OCI-LY7 (cell line): ENCODE measurements at regions not wholly inside any gene's neighbourhood (a gene's known extent, or its start where the extent isn't known, plus 50 kb on each side); places are given as distances from the start of the nearest gene placed in this dataset.

Experiments used
- BruUV-seq: library from RNA; stranded (reverse); fragments of 400-500 nt; replicated peaks from 2 replicates; lab custom pipeline; 2021; lab: Mats Ljungman, UMichigan
- CTCF ChIA-PET: fragments of 300-600 bp; sonication (Branson Sonifier 250); formaldehyde crosslinking; loops from one replicate; lab custom pipeline; 2022; ENCODE audit warnings: antibody characterized with exemption; ENCODE audit not compliant: unreplicated experiment; lab: Charles Lee
- POLR2A ChIA-PET: fragments of 300-600 bp; sonication (Branson Sonifier 250); formaldehyde crosslinking; loops from one replicate; lab custom pipeline; 2022; ENCODE audit warnings: antibody characterized with exemption; lab: Charles Lee
- DNase-seq: peaks from one replicate; pipeline ENCODE4 v3.0.0-alpha.2; 2015; ENCODE audit warnings: low spot score
- H2AFZ ChIP-seq: fragments of 200-600 bp; sonication (generic), shearing (Covaris generic); 2 replicates; pipeline ENCODE4 v1.6.1; 2014; ENCODE audit warnings: mild to moderate bottlenecking, antibody characterized with exemption, low read length, moderate library complexity
- H3K27ac ChIP-seq: fragments of 200-600 bp; sonication (generic); 2 replicates; pipeline ENCODE4 v1.5.1; 2014; ENCODE audit warnings: mixed run types, low read depth, mild to moderate bottlenecking, moderate library complexity, low read length, inconsistent platforms; ENCODE audit not compliant: poor library complexity, severe bottlenecking
- H3K36me3 ChIP-seq: fragments of 200-600 bp; sonication (generic); 2 replicates; pipeline ENCODE4 v1.6.1; 2014; ENCODE audit warnings: mild to moderate bottlenecking, antibody characterized with exemption, low read length, moderate library complexity, mixed read lengths; ENCODE audit not compliant: insufficient read depth
- H3K4me1 ChIP-seq: fragments of 200-600 bp; sonication (generic); 2 replicates; pipeline ENCODE4 v1.5.1; 2014; ENCODE audit warnings: mild to moderate bottlenecking, low read length; ENCODE audit not compliant: insufficient read depth, poor library complexity, severe bottlenecking
- H3K4me2 ChIP-seq: fragments of 200-600 bp; sonication (generic); 2 replicates; pipeline ENCODE4 v1.6.1; 2014; ENCODE audit warnings: mild to moderate bottlenecking, low read length
- H3K4me3 ChIP-seq: fragments of 200-600 bp; sonication (generic); 2 replicates; pipeline ENCODE4 v1.5.1; 2014; ENCODE audit warnings: mild to moderate bottlenecking, low read depth, low read length; ENCODE audit not compliant: poor library complexity, severe bottlenecking
- H3K79me2 ChIP-seq: fragments of 200-600 bp; sonication (generic); 2 replicates; pipeline ENCODE4 v1.6.1; 2016; ENCODE audit warnings: low read depth, mild to moderate bottlenecking, low read length, moderate library complexity, mixed read lengths; ENCODE audit not compliant: insufficient read depth
- H3K9me2 ChIP-seq: fragments of 200-600 bp; sonication (generic); 2 replicates; pipeline ENCODE4 v1.6.1; 2016; ENCODE audit warnings: mild to moderate bottlenecking, low read length, mixed read lengths; ENCODE audit not compliant: insufficient read depth
- H3K9me3 ChIP-seq: fragments of 200-600 bp; sonication (generic); 2 replicates; pipeline ENCODE4 v1.6.1; 2014; ENCODE audit warnings: mild to moderate bottlenecking, mixed run types, low read length, mixed read lengths
- H4K20me1 ChIP-seq: fragments of 200-600 bp; sonication (generic); 2 replicates; pipeline ENCODE4 v1.6.1; 2014; ENCODE audit warnings: mild to moderate bottlenecking, antibody characterized with exemption, low read length, moderate library complexity, mixed read lengths; ENCODE audit not compliant: insufficient read depth
- CTCF ChIP-seq: fragments of 200-600 bp; sonication (generic); conservative IDR thresholded peaks from 2 replicates; pipeline ENCODE4 v1.5.1; 2014; ENCODE audit warnings: mild to moderate bottlenecking, antibody characterized with exemption, low read length, moderate library complexity, mixed read lengths
- EZH2phosphoT487 ChIP-seq: fragments of 200-600 bp; sonication (generic); IDR thresholded peaks from 2 replicates; pipeline ENCODE4 v1.6.1; 2018; ENCODE audit warnings: low read depth, borderline replicate concordance, mild to moderate bottlenecking, mixed run types, antibody characterized with exemption, low read length, moderate library complexity, mixed read lengths
- intact Hi-C: fragments of 100-400 bp; cut with micrococcal nuclease; formaldehyde crosslinking; loops from one replicate; pipeline ENCODE4 v1.10.0; 2022; ENCODE audit not compliant: unreplicated experiment

- Histone ChIP-seq H3K79me2 (no peaks in the 10 kb centered on the region), H3K4me1 (no peaks in the 10 kb centered on the region), H3K4me2 (no peak overlapping the region), H2AFZ (no peak overlapping the region), H3K36me3 (no peaks in the 10 kb centered on the region), H3K27ac (no peak overlapping the region), H3K9me3 (no peaks in the 10 kb centered on the region), H3K9me2 (no peaks in the 10 kb centered on the region), H3K4me3 (no peak overlapping the region), H4K20me1 (no peaks in the 10 kb centered on the region)
- POLR2A ChIA-PET, result no interaction called here
- TF ChIP-seq CTCF (no peak), EZH2phosphoT487 (no peak)
- BruUV-seq, result no TSS peak
- CTCF ChIA-PET, result no interaction called here
- intact Hi-C loops, result no loop called here
- no peak for DNase-seq
These were observed 416.5 kb downstream of the DOK5 start for GRCh38 chr20:54891907-54892306.

DNA sequence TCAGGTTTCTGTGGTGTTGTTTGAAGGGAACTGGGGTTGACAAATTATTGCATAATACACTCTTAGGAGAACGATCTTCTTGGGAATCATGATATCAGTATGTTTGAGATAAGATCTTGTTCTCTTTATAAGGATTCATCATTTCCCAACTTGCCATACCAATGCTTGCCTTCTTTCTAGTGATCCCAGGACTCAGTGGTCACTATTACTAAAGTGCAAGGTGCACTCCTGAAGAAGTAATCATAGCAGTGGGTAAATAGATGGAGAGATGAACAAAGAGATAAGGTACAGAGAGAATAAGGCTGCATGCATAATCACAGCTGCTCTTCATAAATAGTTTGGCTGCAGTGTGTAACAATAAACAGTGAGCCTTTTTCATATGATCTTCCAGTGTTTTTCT lies 404.0 kb downstream of the DOK5 start:
- no peaks in the 10 kb centered on the region for H3K9me2 ChIP-seq
- intact Hi-C loops, result no loop called here
- POLR2A ChIA-PET, result interaction anchor here (0.6 kb wide), 1 partner anchor 10 kb away, joined by 7 read pairs; no protein-coding TSS in a partner anchor

More for the DNA sequence above, 404.0 kb downstream of the DOK5 start:
- H3K27ac ChIP-seq, result no peak overlapping the region
- no TSS peak for BruUV-seq
- CTCF ChIA-PET, result no interaction called here
- no peaks in the 10 kb centered on the region for H3K79me2 ChIP-seq
- H4K20me1 ChIP-seq, result no peaks in the 10 kb centered on the region
- H3K9me3 ChIP-seq, result no peaks in the 10 kb centered on the region
- H3K4me3 ChIP-seq, result no peak overlapping the region
- no peaks in the 10 kb centered on the region for H3K4me1 ChIP-seq
- H3K36me3 ChIP-seq, result no peaks in the 10 kb centered on the region
- TF ChIP-seq CTCF, result no peak
- TF ChIP-seq EZH2phosphoT487, result no peak
- H2AFZ ChIP-seq, result no peak overlapping the region
- no peak overlapping the region for H3K4me2 ChIP-seq
- DNase-seq, result no peak
